Retinal pigment epithelial cell (primary cell): ENCODE measurements at regions not wholly inside any gene's neighbourhood (a gene's known extent, or its start where the extent isn't known, plus 50 kb on each side); places are given as distances from the start of the nearest gene placed in this dataset.
A peak's percentile ranks its signal among the peaks of the same experiment; 100 is the strongest.

ENCODE experiments used
- DNase-seq: peaks from one replicate; pipeline ENCODE4 v3.0.0-alpha.2; 2010; ENCODE audit warnings: low read depth
- H3K4me3 ChIP-seq: 2 replicates; pipeline ENCODE4 v1.5.1; 2011; ENCODE audit warnings: mild to moderate bottlenecking, low read length, control low read depth, moderate library complexity
- CTCF ChIP-seq: conservative IDR thresholded peaks from 2 replicates; pipeline ENCODE4 v1.5.1; 2011; ENCODE audit warnings: low read depth, low read length, control low read depth, inconsistent platforms

GRCh38 chr5:102090770-102091169 is 205.3 kb downstream of the SLCO4C1 start:
- DNase-seq: no peak
- no peak overlapping the region for H3K4me3 ChIP-seq
- peak; percentile 65 for TF ChIP-seq CTCF

DNA sequence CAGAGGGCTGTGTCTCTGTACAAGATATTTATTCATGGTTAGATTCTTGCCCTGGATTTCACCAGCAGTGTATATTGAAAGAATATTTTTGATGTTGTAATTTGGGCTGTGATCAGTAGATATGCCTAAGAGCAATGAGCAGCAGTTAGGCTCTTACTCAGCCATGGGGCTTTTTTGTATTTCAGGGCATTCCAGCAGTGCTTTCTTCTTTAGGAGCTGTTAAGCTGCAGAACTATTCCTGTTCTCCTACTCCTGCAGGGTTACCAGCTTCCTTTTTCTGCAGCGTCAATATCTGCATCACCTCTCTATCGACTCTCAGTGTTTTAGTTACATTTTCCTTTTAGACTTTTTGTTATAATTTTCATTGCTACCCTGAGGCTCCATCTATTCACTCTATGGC is 206.2 kb downstream of the SLCO4C1 start:
- TF ChIP-seq CTCF: no peak
- H3K4me3 ChIP-seq: no peak overlapping the region
- no peak for DNase-seq

GRCh38 chr5:102087906-102088305 is 208.2 kb downstream of the SLCO4C1 start:
- H3K4me3 ChIP-seq: no peak overlapping the region
- no peak for TF ChIP-seq CTCF
- no peak for DNase-seq

GRCh38 chr5:102080288-102080687 is 215.8 kb downstream of the SLCO4C1 start:
- no peak for DNase-seq
- H3K4me3 ChIP-seq: no peak overlapping the region
- TF ChIP-seq CTCF: no peak

GRCh38 chr5:102077920-102078319 is 218.2 kb downstream of the SLCO4C1 start:
- H3K4me3 ChIP-seq: no peak overlapping the region
- no peak for DNase-seq
- TF ChIP-seq CTCF: no peak

- no peak for TF ChIP-seq CTCF
- no peak for DNase-seq
- no peak overlapping the region for H3K4me3 ChIP-seq
Observed at GRCh38 chr5:102069974-102070373, 226.1 kb downstream of the SLCO4C1 start.

DNA sequence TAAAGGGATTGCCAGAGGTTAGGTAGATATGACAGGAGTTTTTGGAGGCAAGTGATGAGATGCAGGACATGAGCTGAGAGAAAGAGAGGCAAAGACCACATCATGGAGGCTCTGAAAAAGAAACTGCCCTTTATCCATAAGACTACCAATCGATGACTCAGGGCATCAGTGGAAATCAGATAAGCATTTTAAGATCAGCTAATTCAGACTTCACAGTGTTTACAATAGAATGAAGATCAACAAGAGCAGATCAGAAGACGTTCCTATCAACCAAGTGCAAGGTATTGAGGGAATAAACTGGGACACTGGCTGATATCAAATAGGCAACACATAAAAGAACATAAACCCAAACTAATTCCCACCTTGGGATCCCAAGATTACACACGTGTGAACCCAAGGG is 227.2 kb downstream of the SLCO4C1 start:
- no peak for DNase-seq
- no peak for TF ChIP-seq CTCF
- no peak overlapping the region for H3K4me3 ChIP-seq
